GM23248 (cell line): ENCODE measurements at regions not wholly inside any gene's neighbourhood (a gene's known extent, or its start where the extent isn't known, plus 50 kb on each side); places are given as distances from the start of the nearest gene placed in this dataset.

Source experiments
- DNase-seq: peaks from one replicate; pipeline ENCODE4 v3.0.0-alpha.2; 2015
- H2AFZ ChIP-seq: fragments of 200-600 bp; sonication (generic); 2 replicates; pipeline ENCODE4 v1.6.1; 2016; ENCODE audit warnings: antibody characterized with exemption
- H3F3A ChIP-seq: fragments of 200-600 bp; sonication (generic); 2 replicates; pipeline ENCODE4 v1.6.1; 2016; ENCODE audit warnings: mild to moderate bottlenecking, antibody characterized with exemption, mixed run types; ENCODE audit not compliant: insufficient read depth
- H3K27ac ChIP-seq: fragments of 200-600 bp; sonication (generic); 2 replicates; pipeline ENCODE4 v1.5.1; 2016; ENCODE audit warnings: mild to moderate bottlenecking
- H3K27me3 ChIP-seq: fragments of 200-600 bp; sonication (generic); replicated peaks from 2 replicates; pipeline ENCODE4 v1.6.1; 2016; ENCODE audit warnings: mild to moderate bottlenecking; ENCODE audit not compliant: insufficient read depth
- H3K36me3 ChIP-seq: fragments of 200-600 bp; sonication (generic); 2 replicates; pipeline ENCODE4 v1.6.1; 2016; ENCODE audit warnings: low read depth, mild to moderate bottlenecking
- H3K4me1 ChIP-seq: fragments of 200-600 bp; sonication (generic); 2 replicates; pipeline ENCODE4 v1.6.1; 2016; ENCODE audit warnings: mild to moderate bottlenecking; ENCODE audit not compliant: insufficient read depth
- H3K4me2 ChIP-seq: fragments of 200-600 bp; sonication (generic); one replicate; pipeline ENCODE4 v1.6.1; 2016; ENCODE audit warnings: mild to moderate bottlenecking; ENCODE audit not compliant: unreplicated experiment
- H3K4me3 ChIP-seq: fragments of 200-600 bp; sonication (generic); 2 replicates; pipeline ENCODE4 v1.5.1; 2016; ENCODE audit warnings: mild to moderate bottlenecking
- H3K79me2 ChIP-seq: fragments of 200-600 bp; sonication (generic); 2 replicates; pipeline ENCODE4 v1.6.1; 2016; ENCODE audit warnings: mild to moderate bottlenecking; ENCODE audit not compliant: insufficient read depth
- H3K9ac ChIP-seq: fragments of 200-600 bp; sonication (generic); 2 replicates; pipeline ENCODE4 v1.6.1; 2016; ENCODE audit warnings: mild to moderate bottlenecking
- H3K9me2 ChIP-seq: fragments of 200-600 bp; sonication (generic); 2 replicates; pipeline ENCODE4 v1.6.1; 2016; ENCODE audit warnings: mixed run types, mild to moderate bottlenecking, moderate library complexity; ENCODE audit not compliant: insufficient read depth
- H3K9me3 ChIP-seq: fragments of 200-600 bp; sonication (generic); one replicate; pipeline ENCODE4 v1.6.1; 2017; ENCODE audit warnings: low read depth
- H4K20me1 ChIP-seq: fragments of 200-600 bp; sonication (generic); 2 replicates; pipeline ENCODE4 v1.6.0; 2016; ENCODE audit not compliant: insufficient read depth
- EZH2 ChIP-seq: fragments of 200-600 bp; sonication (generic); IDR thresholded peaks from 2 replicates; pipeline ENCODE4 v1.6.1; 2018; ENCODE audit warnings: antibody characterized with exemption, mild to moderate bottlenecking; ENCODE audit not compliant: insufficient read depth, poor library complexity, severe bottlenecking
- EZH2phosphoT487 ChIP-seq: fragments of 200-600 bp; sonication (generic); IDR thresholded peaks from 2 replicates; pipeline ENCODE4 v1.6.1; 2018; ENCODE audit warnings: antibody characterized with exemption, moderate library complexity, mild to moderate bottlenecking, low read depth; ENCODE audit not compliant: insufficient read depth
- WGBS, 2 experiments: methylation state at CpG; one replicate each; pipeline ENCODE4 v1.1.6; 2015 to 2017; ENCODE audit warnings: low lambda C conversion rate in 2 of 2, low coverage in 1 of 2; ENCODE audit errors: missing lambda C conversion rate in 2 of 2; 5-methylcytosine and 5-hydroxymethylcytosine counted together
- in situ Hi-C: fragments of 300-500 bp; cut with MboI; formaldehyde crosslinking; loops from 2 replicates; pipeline ENCODE4 v1.15.0; 2020

DNA sequence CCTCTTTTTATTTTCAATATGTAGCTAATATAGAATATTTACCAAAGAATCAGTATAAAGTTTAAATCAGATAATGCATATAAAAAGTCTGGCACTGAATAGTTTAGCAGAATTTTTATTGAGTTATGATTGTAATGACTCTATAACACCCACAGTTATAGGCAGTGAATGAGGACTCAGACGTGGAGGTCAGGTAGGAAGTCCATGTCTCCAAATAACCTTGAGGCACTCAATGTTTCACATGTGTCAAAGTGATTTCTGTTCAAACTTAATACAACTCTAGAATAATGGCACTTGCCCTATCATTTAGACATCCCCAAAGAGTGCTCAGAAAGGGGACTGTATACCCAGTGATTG, 332.1 kb downstream of the BMPER start:
- DNase-seq: no peak
- H3K9me2 ChIP-seq: no peaks in the 10 kb centered on the region
- TF ChIP-seq EZH2phosphoT487 (no peak), EZH2 (no peak)
- no peak overlapping the region for H3K4me2 ChIP-seq
- no peaks in the 10 kb centered on the region for H4K20me1 ChIP-seq
- no peak overlapping the region for H3K27ac ChIP-seq
- H3K9me3 ChIP-seq: no peaks in the 10 kb centered on the region
- H3K9ac ChIP-seq: no peak overlapping the region
- H3K79me2 ChIP-seq: no peaks in the 10 kb centered on the region
- H3F3A ChIP-seq: peaks cover 16% of the 10 kb centered on the region
- no peak overlapping the region for H3K4me3 ChIP-seq
- H3K27me3 ChIP-seq: no peaks in the 10 kb centered on the region
- H3K36me3 ChIP-seq: no peaks in the 10 kb centered on the region
- H2AFZ ChIP-seq: no peak overlapping the region
- H3K4me1 ChIP-seq: peaks cover 13% of the 10 kb centered on the region
- in situ Hi-C loops: no loop called here
- WGBS, 2 experiments: 67 to 83% methylated on average over 1 of the region's 1 CpG

- in situ Hi-C loops: no loop called here
Observed at GRCh38 chr7:34240417-34240816, 335.1 kb downstream of the BMPER start.

GRCh38 chr7:34242391-34242790, 337.1 kb downstream of the BMPER start:
- Histone ChIP-seq H4K20me1 (no peaks in the 10 kb centered on the region), H3K27ac (no peak overlapping the region), H3K36me3 (no peaks in the 10 kb centered on the region), H3K9me2 (no peaks in the 10 kb centered on the region), H3K9me3 (no peaks in the 10 kb centered on the region), H3K79me2 (no peaks in the 10 kb centered on the region), H3K4me1 (peaks cover 19% of the 10 kb centered on the region), H3K27me3 (no peaks in the 10 kb centered on the region), H2AFZ (no peak overlapping the region), H3K9ac (no peak overlapping the region), H3F3A (peaks cover 16% of the 10 kb centered on the region), H3K4me3 (no peak overlapping the region), H3K4me2 (no peak overlapping the region)
- 16 to 35% methylated on average over 1 of the region's 1 CpG for WGBS, 2 experiments
- no peak for DNase-seq
- TF ChIP-seq EZH2 (no peak), EZH2phosphoT487 (no peak)
- in situ Hi-C loops: no loop called here

More at GRCh38 chr7:34240417-34240816, 335.1 kb downstream of the BMPER start:
- Histone ChIP-seq H3K27me3 (no peaks in the 10 kb centered on the region), H3K36me3 (no peaks in the 10 kb centered on the region), H3K4me3 (no peak overlapping the region), H3K4me2 (peak overlapping the region; percentile 16), H4K20me1 (no peaks in the 10 kb centered on the region), H3K4me1 (peaks cover 13% of the 10 kb centered on the region), H3K9me3 (no peaks in the 10 kb centered on the region), H2AFZ (peak overlapping the region; percentile 22; the same call in 1 of the 2 replicates), H3K27ac (peak overlapping the region; percentile 21; the same call in 1 of the 2 replicates), H3F3A (peaks cover 16% of the 10 kb centered on the region), H3K9me2 (no peaks in the 10 kb centered on the region), H3K79me2 (no peaks in the 10 kb centered on the region), H3K9ac (peak overlapping the region; percentile 3; the same call in 1 of the 2 replicates)
- TF ChIP-seq EZH2phosphoT487 (no peak), EZH2 (no peak)
- peak; percentile 19 for DNase-seq
- 44 to 53% methylated on average over 4 of the region's 4 CpGs for WGBS, 2 experiments

DNA sequence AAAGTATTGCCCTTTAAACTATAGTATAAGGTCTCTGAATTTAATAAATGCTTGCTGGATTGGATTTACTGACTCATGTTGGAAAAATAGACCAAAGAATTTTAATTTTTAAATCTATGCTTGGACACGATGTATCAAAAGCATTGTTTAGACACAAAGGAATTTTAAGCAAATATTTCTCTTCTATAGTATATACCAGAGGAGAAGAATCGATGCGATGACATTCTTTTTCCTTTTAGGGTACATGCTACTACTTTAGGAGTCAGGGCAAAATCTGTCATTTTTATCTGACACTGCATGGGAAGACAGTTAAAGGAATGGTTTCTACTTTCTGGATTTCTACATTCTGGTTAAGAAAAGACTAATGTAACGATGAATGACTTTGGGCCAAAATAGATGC, 339.9 kb downstream of the BMPER start:
- Histone ChIP-seq H3K9me3 (no peaks in the 10 kb centered on the region), H3K9ac (no peak overlapping the region), H3K4me1 (peaks cover 20% of the 10 kb centered on the region), H3K27ac (no peak overlapping the region), H3K4me2 (no peak overlapping the region), H3K9me2 (no peaks in the 10 kb centered on the region), H3K36me3 (no peaks in the 10 kb centered on the region), H4K20me1 (no peaks in the 10 kb centered on the region), H3K27me3 (no peaks in the 10 kb centered on the region), H3K79me2 (no peaks in the 10 kb centered on the region), H2AFZ (no peak overlapping the region), H3K4me3 (no peak overlapping the region), H3F3A (peaks cover 14% of the 10 kb centered on the region)
- in situ Hi-C loops: no loop called here
- no peak for DNase-seq
- WGBS, 2 experiments: 70 to 79% methylated on average over 4 of the region's 4 CpGs
- TF ChIP-seq EZH2: no peak
- no peak for TF ChIP-seq EZH2phosphoT487

- no peaks in the 10 kb centered on the region for H3K27me3 ChIP-seq
- no peaks in the 10 kb centered on the region for H3K9me3 ChIP-seq
- peak; percentile 66 for DNase-seq
- H3K4me3 ChIP-seq: no peak overlapping the region
- no peak overlapping the region for H3K9ac ChIP-seq
- no peaks in the 10 kb centered on the region for H3K9me2 ChIP-seq
- H3K4me2 ChIP-seq: no peak overlapping the region
- H4K20me1 ChIP-seq: no peaks in the 10 kb centered on the region
- peaks cover 8% of the 10 kb centered on the region; the same call in 1 of the 2 replicates for H3K4me1 ChIP-seq
- no peak overlapping the region for H2AFZ ChIP-seq
- H3K36me3 ChIP-seq: no peaks in the 10 kb centered on the region
- WGBS, 2 experiments: 57 to 73% methylated on average over 1 of the region's 1 CpG
- in situ Hi-C loops: no loop called here
- no peak overlapping the region for H3K27ac ChIP-seq
- H3K79me2 ChIP-seq: no peaks in the 10 kb centered on the region
- TF ChIP-seq EZH2phosphoT487 (no peak), EZH2 (no peak)
- H3F3A ChIP-seq: no peaks in the 10 kb centered on the region
Observed at GRCh38 chr7:34247468-34247867, 342.1 kb downstream of the BMPER start.
